ENCODE measurements at regions not wholly inside any gene's neighbourhood (a gene's known extent, or its start where the extent isn't known, plus 50 kb on each side); places are given as distances from the start of the nearest gene placed in this dataset.
"Not testable (repeated sequence)": the region's sequence is repeated elsewhere in the genome, so short reads cannot be mapped to it uniquely, and the experiment has no call there.

DNA sequence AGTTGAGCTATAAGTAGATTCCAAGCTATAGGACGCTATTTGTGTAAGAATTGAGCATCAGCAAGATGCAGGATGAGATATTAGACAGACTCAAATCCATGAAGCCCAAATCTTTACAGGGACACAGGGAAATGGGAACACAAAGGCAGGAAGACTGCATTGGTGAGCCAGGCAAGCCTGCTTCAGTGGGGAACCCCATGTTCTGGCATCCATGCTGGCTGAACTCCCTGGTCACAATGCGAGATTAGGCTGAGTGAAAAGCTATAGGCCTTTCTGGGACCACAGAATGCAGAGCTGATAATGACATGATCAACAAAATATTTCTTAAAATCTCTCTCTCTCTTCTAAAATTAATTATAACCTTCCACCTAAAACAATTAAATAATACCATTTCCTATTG is 170.5 kb downstream of the CDC14C start:
- H3K36me3 ChIP-seq (ENCODE audit: insufficient read depth): no peaks in the 10 kb centered on the region
- peaks cover under 1% of the 10 kb centered on the region for H3K4me1 ChIP-seq (ENCODE audit: insufficient read depth)
- ATAC-seq (no peak), DNase-seq (ENCODE audit: low spot score) (no peak)
- Mint-ChIP-seq H3K9me3 (peaks cover 7% of the 10 kb centered on the region; the same call in 2 of the 3 replicates), H3K4me3 (no peak overlapping the region), H3K36me3 (ENCODE audit: low read depth) (peaks cover 21% of the 10 kb centered on the region; the same call in 2 of the 3 replicates), H3K27me3 (ENCODE audit: insufficient read depth, low read depth, poor library complexity) (peaks cover 7% of the 10 kb centered on the region), H3K27ac (no peak overlapping the region), H3K4me1 (peaks cover 24% of the 10 kb centered on the region)
- H3K27me3 ChIP-seq (ENCODE audit: insufficient read depth): no peaks in the 10 kb centered on the region
- H2AFZ ChIP-seq: no peak overlapping the region
- H3F3A ChIP-seq (replicated peaks; ENCODE audit: low read depth): no peaks in the 10 kb centered on the region
- H3K27ac ChIP-seq (ENCODE audit: low read depth): no peak overlapping the region
- TF ChIP-seq CREB1 (CRISPR knock-in tag; IDR thresholded peaks at IDR 0.05; ENCODE audit: low read depth) (no peak), ZNF114 (CRISPR knock-in tag; IDR thresholded peaks at IDR 0.05) (no peak)
- H3K79me2 ChIP-seq (replicated peaks; ENCODE audit: insufficient read depth): no peaks in the 10 kb centered on the region
- H3K4me2 ChIP-seq: no peak overlapping the region
- no peaks in the 10 kb centered on the region for H4K20me1 ChIP-seq (replicated peaks; ENCODE audit: insufficient read depth)
- H3K4me3 ChIP-seq: no peak overlapping the region
- no peaks in the 10 kb centered on the region; the same call in 1 of the 2 replicates for H3K9me2 ChIP-seq (ENCODE audit: insufficient read depth)

DNA sequence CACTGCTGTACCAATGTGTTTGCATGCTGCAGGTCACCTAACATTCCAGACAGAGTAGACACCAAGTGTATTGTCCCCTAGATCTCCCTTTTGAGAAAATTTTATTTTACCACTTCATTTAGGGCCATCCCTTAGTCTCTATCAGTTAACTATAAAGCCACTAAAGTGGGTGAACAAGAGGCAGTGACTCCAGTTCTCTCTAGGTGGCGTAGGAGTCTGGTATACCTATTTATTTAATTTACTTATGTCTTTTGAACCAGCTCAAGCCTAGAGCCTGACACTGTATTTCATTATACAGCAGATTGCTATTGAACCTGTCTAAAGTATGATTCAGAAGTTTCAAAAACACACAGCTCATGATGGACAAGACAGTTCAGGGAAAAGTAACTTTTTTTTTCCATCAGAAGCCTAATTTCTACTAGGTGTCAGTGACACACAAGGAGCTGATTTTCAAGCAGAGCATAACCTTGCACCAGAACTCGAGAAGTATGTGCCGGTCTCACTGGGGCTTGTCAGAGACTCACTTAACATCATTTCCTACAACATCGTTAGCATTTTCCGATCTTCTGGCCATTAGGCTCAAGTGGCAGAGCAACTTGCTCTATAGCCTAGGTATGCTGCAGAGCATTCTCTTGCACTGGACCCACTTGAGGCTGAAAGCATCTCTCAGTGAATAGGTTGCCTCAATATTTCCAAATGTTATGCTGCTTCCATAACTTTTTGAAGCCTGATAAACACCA is 175.4 kb downstream of the CDC14C start:
- no peaks in the 10 kb centered on the region for H3K79me2 ChIP-seq (replicated peaks; ENCODE audit: insufficient read depth)
- H3K9me3 Mint-ChIP-seq: peaks cover 7% of the 10 kb centered on the region; the same call in 2 of the 3 replicates
- H3K4me3 ChIP-seq: no peak overlapping the region
- H3K27ac Mint-ChIP-seq: peak overlapping the region; percentile 98
- H3F3A ChIP-seq (replicated peaks; ENCODE audit: low read depth): no peaks in the 10 kb centered on the region
- no peak overlapping the region; the same call in 2 of the 3 replicates for H3K4me3 Mint-ChIP-seq
- H3K27me3 ChIP-seq (ENCODE audit: insufficient read depth): no peaks in the 10 kb centered on the region
- peak overlapping the region; percentile 99 for H3K27ac ChIP-seq (ENCODE audit: low read depth)
- ATAC-seq (peak; percentile 58), DNase-seq (ENCODE audit: low spot score) (peak; percentile 59)
- peaks cover 22% of the 10 kb centered on the region; the same call in 2 of the 3 replicates for H3K36me3 Mint-ChIP-seq (ENCODE audit: low read depth)
- H4K20me1 ChIP-seq (replicated peaks; ENCODE audit: insufficient read depth): no peaks in the 10 kb centered on the region
- peaks cover 38% of the 10 kb centered on the region for H3K4me1 Mint-ChIP-seq
- H3K36me3 ChIP-seq (ENCODE audit: insufficient read depth): no peaks in the 10 kb centered on the region
- peaks cover 9% of the 10 kb centered on the region for H3K27me3 Mint-ChIP-seq (ENCODE audit: insufficient read depth, low read depth, poor library complexity)
- H2AFZ ChIP-seq: no peak overlapping the region
- H3K4me2 ChIP-seq: peak overlapping the region; percentile 19; the same call in 1 of the 2 replicates
- TF ChIP-seq JUNB (IDR thresholded peaks at IDR 0.05; ENCODE audit: unreplicated experiment): no peak
- TF ChIP-seq, protein P1, sequence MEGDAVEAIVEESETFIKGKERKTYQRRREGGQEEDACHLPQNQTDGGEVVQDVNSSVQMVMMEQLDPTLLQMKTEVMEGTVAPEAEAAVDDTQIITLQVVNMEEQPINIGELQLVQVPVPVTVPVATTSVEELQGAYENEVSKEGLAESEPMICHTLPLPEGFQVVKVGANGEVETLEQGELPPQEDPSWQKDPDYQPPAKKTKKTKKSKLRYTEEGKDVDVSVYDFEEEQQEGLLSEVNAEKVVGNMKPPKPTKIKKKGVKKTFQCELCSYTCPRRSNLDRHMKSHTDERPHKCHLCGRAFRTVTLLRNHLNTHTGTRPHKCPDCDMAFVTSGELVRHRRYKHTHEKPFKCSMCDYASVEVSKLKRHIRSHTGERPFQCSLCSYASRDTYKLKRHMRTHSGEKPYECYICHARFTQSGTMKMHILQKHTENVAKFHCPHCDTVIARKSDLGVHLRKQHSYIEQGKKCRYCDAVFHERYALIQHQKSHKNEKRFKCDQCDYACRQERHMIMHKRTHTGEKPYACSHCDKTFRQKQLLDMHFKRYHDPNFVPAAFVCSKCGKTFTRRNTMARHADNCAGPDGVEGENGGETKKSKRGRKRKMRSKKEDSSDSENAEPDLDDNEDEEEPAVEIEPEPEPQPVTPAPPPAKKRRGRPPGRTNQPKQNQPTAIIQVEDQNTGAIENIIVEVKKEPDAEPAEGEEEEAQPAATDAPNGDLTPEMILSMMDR (conservative IDR thresholded peaks at IDR 0.05; ENCODE audit: low read depth in 2 of 2): peak; percentile 59 to 66
- H3K4me1 ChIP-seq (ENCODE audit: insufficient read depth): peaks cover 29% of the 10 kb centered on the region
- no peaks in the 10 kb centered on the region; the same call in 1 of the 2 replicates for H3K9me2 ChIP-seq (ENCODE audit: insufficient read depth)

DNA sequence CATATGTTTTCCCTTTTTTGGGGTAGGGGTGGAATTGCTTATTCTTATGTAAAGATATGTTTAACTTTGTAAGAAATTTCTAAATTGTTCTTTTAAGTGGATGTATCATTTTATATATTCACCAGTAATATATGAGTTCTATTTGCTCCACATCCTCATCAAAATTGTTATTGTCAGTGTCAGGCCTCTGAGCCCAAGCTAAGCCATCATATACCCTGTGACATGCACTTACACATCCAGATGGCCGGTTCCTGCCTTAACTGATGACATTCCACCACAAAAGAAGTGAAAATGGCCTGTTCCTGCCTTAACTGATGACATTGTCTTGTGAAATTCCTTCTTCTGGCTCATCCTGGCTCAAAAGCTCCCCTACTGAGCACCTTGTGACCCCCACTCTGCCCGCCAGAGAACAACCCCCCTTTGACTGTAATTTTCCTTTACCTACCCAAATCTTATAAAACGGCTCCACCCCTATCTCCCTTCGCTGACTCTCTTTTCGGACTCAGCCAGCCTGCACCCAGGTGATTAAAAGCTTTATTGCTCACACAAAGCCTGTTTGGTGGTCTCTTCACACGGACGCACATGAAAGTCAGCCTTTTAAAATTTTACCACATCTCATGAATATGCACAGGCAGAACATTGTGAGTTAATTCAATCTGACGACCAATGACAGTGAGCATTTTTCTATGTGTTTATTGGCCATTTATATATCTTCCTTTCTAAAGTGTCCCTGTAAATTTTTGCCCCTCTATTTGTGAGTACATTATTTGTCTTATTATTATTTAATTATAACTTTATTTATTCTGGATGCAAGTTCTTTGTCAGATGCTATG is 176.8 kb downstream of the CDC14C start:
- DNase-seq (ENCODE audit: low spot score): peak; percentile 43
- H3K27ac ChIP-seq (ENCODE audit: low read depth): peak overlapping the region; percentile 99

More for the DNA sequence above, 176.8 kb downstream of the CDC14C start:
- H3K27me3 ChIP-seq (ENCODE audit: insufficient read depth); H3K9me2 ChIP-seq (ENCODE audit: insufficient read depth); H3F3A ChIP-seq (replicated peaks; ENCODE audit: low read depth); H3K27me3 Mint-ChIP-seq (ENCODE audit: insufficient read depth, low read depth, poor library complexity); H3K36me3 ChIP-seq (ENCODE audit: insufficient read depth); H4K20me1 ChIP-seq (replicated peaks; ENCODE audit: insufficient read depth); H2AFZ ChIP-seq; H3K79me2 ChIP-seq (replicated peaks; ENCODE audit: insufficient read depth): not testable (repeated sequence)
- H3K4me2 ChIP-seq: peak overlapping the region; percentile 60
- 0 out of 2 replicates have a peak, but pooled peaks have one; percentile 43 for TF ChIP-seq POLR2AphosphoS5 (IDR thresholded peaks at IDR 0.05; ENCODE audit: low read depth)
- 0 out of 2 replicates have a peak, but pooled peaks have one; percentile 7 for TF ChIP-seq CREB1 (CRISPR knock-in tag; IDR thresholded peaks at IDR 0.05; ENCODE audit: low read depth)
- TF ChIP-seq NANOG (IDR thresholded peaks at IDR 0.05; ENCODE audit: borderline replicate concordance): peak; percentile 92
- Mint-ChIP-seq H3K4me3 (peak overlapping the region; percentile 60), H3K27ac (peak overlapping the region; percentile 98), H3K4me1 (peaks cover 29% of the 10 kb centered on the region), H3K9me3 (peaks cover 14% of the 10 kb centered on the region), H3K36me3 (ENCODE audit: low read depth) (peaks cover 35% of the 10 kb centered on the region)
- peak; percentile 26; the same call in 2 of the 3 replicates for ATAC-seq
- peaks cover 29% of the 10 kb centered on the region for H3K4me1 ChIP-seq (ENCODE audit: insufficient read depth)
- H3K4me3 ChIP-seq: peak overlapping the region; percentile 33

All from GM23338 (cell line).